ENCODE measurements at regions not wholly inside any gene's neighbourhood (a gene's known extent, or its start where the extent isn't known, plus 50 kb on each side); places are given as distances from the start of the nearest gene placed in this dataset.
A peak's percentile ranks its signal among the peaks of the same experiment; 100 is the strongest.
"Not testable (repeated sequence)": the region's sequence is repeated elsewhere in the genome, so short reads cannot be mapped to it uniquely, and the experiment has no call there.

GRCh38 chr9:1875251-1875851 is 139.8 kb upstream of the SMARCA2 start:
- DNase-seq (ENCODE audit: low spot score), result no peak

GRCh38 chr9:1875921-1876448 is 139.2 kb upstream of the SMARCA2 start:
- DNase-seq (ENCODE audit: low spot score), result no peak

GRCh38 chr9:1876891-1877496 is 138.2 kb upstream of the SMARCA2 start:
- DNase-seq (ENCODE audit: low spot score), result no peak

GRCh38 chr9:1877951-1878350 is 137.2 kb upstream of the SMARCA2 start:
- no peak for DNase-seq (ENCODE audit: low spot score)

- no peak for DNase-seq (ENCODE audit: low spot score)
These were observed 136.3 kb upstream of the SMARCA2 start for GRCh38 chr9:1878811-1879210.

- DNase-seq (ENCODE audit: low spot score), result no peak
These were observed 135.6 kb upstream of the SMARCA2 start for GRCh38 chr9:1879501-1879900.

GRCh38 chr9:1880038-1880565 is 135.0 kb upstream of the SMARCA2 start:
- DNase-seq (ENCODE audit: low spot score), result no peak

- no peak for DNase-seq (ENCODE audit: low spot score)
These were observed 133.3 kb upstream of the SMARCA2 start for GRCh38 chr9:1881708-1882295.

GRCh38 chr9:1882711-1883403 is 132.3 kb upstream of the SMARCA2 start:
- DNase-seq (ENCODE audit: low spot score), result no peak

- no peak for DNase-seq (ENCODE audit: low spot score)
These were observed 124.9 kb upstream of the SMARCA2 start for GRCh38 chr9:1890201-1890600.

- no peak for DNase-seq (ENCODE audit: low spot score)
These were observed 124.3 kb upstream of the SMARCA2 start for GRCh38 chr9:1890816-1891215.

GRCh38 chr9:1903080-1903704 is 112.0 kb upstream of the SMARCA2 start:
- not testable (repeated sequence) for DNase-seq (ENCODE audit: low spot score)

- DNase-seq (ENCODE audit: low spot score), result no peak
These were observed 107.7 kb upstream of the SMARCA2 start for GRCh38 chr9:1907465-1907864.

- no peak for DNase-seq (ENCODE audit: low spot score)
These were observed 105.8 kb upstream of the SMARCA2 start for GRCh38 chr9:1909322-1909721.

GRCh38 chr9:1910269-1910811 is 104.8 kb upstream of the SMARCA2 start:
- no peak for DNase-seq (ENCODE audit: low spot score)

GRCh38 chr9:1913631-1914330 is 101.4 kb upstream of the SMARCA2 start:
- no peak for DNase-seq (ENCODE audit: low spot score)

- DNase-seq (ENCODE audit: low spot score), result no peak
These were observed 99.1 kb upstream of the SMARCA2 start for GRCh38 chr9:1916095-1916494.

GRCh38 chr9:1916655-1917054 is 98.5 kb upstream of the SMARCA2 start:
- peak; percentile 31 for DNase-seq (ENCODE audit: low spot score)

GRCh38 chr9:1917396-1917935 is 97.7 kb upstream of the SMARCA2 start:
- no peak for DNase-seq (ENCODE audit: low spot score)

- no peak for DNase-seq (ENCODE audit: low spot score)
These were observed 97.0 kb upstream of the SMARCA2 start for GRCh38 chr9:1918108-1918507.

GRCh38 chr9:1918622-1919021 is 96.5 kb upstream of the SMARCA2 start:
- no peak for DNase-seq (ENCODE audit: low spot score)

Data from Ammon's horn (tissue), 1 donor.